GM19467 (cell line): ENCODE measurements at regions not wholly inside any gene's neighbourhood (a gene's known extent, or its start where the extent isn't known, plus 50 kb on each side); places are given as distances from the start of the nearest gene placed in this dataset.

Experiments used
- ATAC-seq: cut with Tn5 transposase; IDR thresholded peaks from one replicate; pipeline ENCODE4 v1.9.1; 2021; ENCODE audit warnings: mild to moderate bottlenecking, moderate library complexity; ENCODE audit not compliant: unreplicated experiment

DNA sequence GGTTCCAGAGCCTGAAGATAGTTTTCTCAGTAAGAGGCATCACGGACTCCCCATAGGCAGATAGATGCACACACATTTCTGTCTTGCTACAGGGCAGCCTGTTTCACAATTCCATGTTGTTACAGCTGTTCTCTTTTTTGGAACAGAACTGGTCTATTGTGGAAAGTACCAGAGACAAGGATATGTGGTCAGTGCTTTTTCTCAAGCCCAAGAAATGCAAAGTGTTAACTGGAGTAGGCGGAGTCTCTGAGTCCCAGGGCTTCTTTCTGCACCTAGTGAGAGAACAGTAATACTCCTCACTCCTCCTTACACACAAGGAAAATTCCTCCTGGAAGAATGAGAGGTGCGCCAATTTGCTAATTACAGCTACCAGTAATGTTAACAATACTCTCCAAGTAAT is 141.6 kb upstream of the ARGLU1 start:
- ATAC-seq: no peak

DNA sequence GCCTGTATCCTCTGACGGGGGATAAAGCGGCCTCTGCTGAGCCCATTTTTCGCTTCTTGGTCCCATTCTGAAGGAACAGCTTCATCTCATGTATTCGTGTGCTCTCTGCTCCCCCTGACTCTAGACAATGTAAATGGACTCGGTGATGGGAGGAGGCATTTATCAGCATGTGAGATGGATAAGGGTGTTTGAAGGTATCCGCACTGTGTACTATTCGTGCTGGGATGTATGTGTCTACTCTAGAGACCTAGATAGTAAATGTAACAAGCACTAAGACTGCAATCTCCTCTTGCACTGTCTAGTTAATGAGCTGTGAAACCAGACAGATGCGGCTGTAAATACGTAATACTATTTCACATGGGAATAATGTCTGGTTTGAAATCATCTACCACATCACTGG is 134.6 kb upstream of the ARGLU1 start:
- ATAC-seq: no peak

DNA sequence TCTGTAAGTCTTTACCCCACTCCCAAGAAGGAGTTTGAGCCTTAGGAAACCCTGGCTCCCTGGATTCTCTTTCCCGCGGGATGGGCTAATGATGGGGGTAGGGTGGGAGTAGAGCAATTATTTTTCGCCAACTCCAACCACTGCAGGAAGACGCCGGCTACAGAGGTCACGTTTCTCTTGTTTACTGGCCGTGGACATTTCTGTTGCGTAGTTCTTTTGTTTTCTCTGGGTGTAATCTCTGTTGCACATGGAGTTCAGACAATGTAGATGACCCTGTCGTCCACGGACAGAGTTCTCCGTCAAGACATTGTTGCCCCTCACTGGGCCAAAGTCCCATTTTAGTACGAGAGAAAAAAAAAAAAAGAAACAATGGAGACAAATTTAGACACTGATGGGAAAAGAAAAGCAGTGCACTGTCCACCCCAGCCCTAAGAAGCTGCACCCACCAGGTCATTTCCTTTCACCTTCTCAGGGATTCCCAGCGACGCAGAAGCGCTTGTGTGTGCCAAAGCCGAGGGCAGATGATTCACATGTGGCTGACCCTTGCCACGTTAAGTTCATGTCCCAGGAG is 133.9 kb upstream of the ARGLU1 start:
- no peak for ATAC-seq

DNA sequence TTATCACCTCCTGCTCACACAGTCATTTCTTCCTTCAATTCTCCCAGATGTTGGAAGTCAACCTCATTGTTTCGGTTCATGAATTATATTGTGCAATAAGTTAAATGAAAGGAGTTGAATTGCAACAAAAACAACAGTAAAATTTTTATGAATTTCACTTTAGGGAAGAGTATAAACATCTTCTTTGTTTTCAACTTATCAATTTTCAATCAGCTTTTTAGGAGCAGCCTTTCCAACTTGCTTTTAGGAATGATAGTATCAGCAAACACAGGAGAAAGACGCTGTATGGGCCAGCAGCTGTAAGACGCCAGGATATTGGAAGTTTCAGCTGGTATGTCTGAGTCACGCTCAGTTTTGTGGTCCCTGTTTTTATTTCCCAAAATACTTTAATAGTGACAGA is 132.5 kb upstream of the ARGLU1 start:
- ATAC-seq: no peak

DNA sequence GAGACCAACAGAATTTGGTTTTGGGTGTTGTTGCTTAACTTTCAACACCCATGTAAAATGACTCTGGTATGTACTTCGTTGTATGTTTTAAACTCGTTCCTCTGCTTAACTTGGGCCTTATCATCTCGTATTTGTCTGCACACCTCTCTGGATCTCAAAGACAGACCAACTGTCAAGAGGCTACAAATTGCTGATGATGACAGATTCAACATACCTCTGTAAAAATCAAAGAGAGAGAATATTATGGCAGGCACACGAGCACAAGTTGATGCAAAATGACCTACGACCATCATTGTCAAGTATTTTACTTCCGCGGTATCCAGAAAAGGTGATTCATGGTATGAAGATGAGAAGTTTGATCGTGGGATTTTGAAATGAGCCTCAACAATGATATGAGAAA is 132.1 kb upstream of the ARGLU1 start:
- no peak for ATAC-seq

DNA sequence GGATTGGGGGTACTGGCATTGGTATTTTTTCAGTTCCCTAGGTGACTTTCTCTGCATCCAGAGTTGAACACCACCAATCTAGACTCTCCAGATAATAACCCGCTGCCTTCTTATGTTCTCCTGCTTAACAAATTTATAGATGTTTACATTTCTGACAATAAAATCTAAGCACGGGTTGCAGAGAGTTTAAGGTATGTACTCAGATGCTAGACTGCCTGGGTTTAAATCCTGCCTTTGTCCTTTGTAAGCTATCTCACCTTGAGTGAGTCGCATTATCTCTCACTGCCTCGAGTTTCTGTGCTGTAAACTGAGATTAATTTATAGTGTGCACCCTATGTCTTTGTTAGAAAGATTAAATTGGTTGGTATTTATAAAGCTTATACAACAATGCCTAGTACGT is 131.4 kb upstream of the ARGLU1 start:
- ATAC-seq: no peak

DNA sequence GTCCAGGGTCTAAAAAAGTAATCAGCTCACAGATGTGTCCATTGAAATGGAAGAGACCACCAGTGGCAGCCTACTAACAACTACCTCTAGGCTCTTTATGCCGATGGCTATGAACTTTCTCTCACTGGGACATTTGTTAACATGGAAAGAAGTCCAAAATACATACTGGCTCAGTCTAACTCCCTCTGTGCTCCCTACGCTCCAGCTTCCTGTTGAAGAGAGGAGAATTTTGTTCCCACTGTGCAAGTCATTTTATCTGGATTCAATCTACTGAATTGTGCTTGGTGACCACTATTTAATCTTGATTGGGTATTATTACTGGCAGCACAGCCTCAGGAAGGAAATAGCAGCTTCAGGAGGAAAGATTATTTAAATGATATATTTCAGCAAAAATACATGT is 128.8 kb upstream of the ARGLU1 start:
- ATAC-seq: no peak

DNA sequence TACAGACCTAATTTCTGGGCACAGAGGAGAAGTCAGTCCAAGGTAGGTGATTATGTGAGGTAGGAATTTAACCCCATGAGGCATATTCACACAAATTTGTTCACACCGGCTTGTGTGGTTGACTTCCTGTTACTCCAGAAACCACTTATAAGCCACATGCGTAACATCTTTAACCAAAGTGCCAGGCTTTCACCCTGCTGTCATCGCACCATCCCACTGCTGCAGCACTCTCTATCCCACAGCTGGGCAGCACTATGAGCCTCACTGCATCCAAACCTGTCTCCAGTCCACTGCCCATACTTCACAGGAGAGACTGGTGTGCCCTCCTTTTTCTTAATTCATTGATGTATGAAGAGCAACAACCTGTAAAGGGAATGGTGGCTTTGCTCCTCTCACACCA is 128.2 kb upstream of the ARGLU1 start:
- ATAC-seq: no peak

DNA sequence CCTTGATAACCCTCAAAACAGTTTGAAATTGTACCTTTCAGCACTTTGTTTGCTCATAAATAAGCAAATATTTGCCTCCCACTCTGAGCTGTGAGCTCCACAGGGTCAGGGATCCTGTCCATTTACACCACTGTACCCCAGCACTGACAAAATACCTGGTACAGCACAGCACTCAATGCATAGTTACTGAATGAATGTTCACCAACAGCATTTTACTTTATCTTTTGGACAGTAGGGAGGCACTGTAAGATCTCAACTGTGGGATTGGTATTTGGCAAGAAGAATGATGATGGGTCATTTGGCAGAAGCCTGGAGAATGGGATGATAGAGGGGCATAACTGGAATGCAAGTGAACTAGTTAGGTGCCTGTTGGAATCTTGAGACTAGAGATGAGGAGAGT is 127.2 kb upstream of the ARGLU1 start:
- no peak for ATAC-seq

DNA sequence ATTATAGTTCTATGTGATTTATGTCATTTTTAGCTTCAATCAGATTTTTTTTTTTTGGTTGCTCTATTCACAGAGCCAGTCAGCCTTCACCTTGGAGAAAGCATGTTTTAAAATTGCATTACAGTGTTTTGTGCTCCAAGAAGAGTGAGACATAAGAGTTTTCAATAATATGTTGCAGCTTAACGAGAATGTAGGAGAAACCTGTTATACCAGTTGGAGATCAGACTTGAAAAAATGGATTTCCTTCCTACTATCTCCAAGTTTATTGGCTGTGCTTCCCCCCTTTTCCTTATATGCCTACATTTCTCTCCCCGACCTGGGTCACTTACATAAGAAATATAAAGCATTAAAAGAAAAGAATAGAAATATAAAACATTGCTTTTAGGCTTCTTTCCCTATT is 123.9 kb upstream of the ARGLU1 start:
- no peak for ATAC-seq

DNA sequence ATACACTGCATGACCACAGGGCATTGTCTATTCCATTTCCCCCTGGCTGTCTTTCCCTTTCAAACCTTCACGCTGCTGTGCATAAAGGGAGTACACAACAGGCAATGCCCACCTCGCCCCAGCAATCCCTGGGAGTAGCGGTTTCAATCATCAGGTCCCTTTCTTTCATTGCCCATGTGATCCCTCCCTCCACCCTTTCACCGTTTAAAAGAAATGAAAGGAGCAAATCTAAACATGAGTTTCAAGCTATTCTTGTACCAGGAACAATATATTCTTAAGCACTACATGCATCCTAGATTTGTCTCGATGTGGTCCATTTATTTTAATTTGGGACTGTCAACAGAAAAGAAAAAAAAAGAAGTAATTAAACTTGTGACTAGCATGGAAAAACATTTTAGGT is 123.4 kb upstream of the ARGLU1 start:
- no peak for ATAC-seq

DNA sequence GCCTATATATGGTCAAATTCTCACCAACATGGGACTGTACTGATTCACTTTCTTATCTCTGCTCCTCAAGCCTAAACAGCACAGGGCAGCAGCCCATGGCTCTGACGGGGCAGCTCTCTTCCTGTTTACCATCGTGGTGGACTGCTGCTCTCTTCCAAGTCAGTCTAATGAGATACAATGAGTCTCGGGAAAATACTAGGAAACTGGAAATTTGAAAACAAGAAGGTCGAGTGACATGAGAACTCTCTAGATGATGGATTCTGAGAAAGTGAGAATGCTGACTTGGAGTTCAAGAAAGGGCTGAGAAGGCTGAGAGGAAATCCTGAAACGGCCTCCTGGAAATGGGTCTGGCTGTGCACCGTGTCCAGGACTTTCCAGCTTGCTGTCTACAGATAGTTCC is 122.8 kb upstream of the ARGLU1 start:
- ATAC-seq: no peak

DNA sequence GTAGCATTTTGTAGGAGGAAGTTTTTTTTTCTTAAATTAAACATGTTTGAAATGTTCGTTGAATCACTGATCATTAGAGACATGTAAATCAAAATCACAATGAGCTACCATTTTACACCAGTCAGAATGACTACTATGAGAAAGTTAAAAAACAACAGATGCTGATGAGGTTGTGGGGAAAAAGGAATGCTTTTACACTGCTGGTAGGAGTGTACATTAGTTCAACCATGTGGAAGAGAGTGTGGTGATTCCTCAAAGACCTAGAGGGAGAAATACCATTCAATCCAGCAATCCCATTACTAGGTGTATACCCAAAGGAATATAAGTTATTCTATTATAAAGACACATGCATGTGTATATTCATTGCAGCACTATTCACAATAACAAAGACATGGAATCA is 122.0 kb upstream of the ARGLU1 start:
- ATAC-seq: no peak

DNA sequence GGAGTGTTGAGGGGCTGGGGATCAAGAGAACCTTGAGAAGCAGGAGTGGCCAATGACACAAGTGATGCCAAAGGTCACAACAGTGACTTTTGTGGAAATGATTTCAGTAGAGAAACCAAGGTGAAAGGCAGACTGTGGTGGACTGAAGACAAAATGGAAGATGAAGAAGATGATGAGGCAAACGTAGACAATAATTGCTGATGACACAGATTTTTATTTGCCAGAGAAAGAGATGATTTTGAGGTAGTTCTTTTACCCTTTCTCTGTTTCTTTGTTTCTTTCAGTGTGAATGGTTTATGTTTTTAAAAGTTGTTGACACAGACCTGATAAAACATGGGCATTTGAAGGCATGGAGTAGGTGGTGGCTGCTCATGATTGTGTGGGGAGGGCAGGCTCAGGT is 121.0 kb upstream of the ARGLU1 start:
- no peak for ATAC-seq

DNA sequence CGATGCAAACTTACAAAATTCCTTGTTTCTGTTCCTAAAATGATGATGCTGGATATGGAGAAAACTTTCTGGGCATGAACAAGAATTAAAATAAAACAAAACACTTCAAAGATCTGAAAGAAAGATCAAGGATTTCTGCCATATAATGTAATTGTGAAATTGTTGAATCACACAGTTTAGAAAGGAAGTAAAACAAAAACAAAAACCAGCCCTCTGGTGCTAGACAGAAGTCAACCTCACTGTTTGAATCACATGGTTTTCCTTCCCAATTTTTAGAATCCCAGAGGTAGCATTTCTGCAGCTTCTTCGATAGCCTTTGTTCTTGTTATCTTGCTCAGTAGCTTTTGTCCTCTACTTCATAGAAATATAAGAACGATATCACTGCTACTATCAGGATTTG is 118.2 kb upstream of the ARGLU1 start:
- ATAC-seq: no peak

DNA sequence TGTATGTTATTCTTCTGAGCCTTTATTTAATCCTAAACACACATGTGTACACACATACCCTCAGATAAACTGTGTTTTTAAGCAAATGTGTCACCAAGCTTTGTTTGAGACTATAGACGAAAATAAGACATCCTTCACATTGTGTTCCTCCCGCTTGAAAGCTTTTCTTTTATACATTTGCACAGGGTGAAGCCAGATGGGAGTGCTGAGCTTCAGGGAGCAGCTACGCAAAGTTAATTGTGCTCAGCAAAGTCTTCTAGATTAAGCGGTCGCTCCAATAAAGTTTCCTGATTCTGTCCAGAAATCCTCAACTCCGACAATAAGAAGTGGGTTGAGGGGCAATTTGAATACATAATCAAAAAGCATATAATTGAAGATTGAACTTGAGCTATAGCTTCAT is 117.2 kb upstream of the ARGLU1 start:
- no peak for ATAC-seq

DNA sequence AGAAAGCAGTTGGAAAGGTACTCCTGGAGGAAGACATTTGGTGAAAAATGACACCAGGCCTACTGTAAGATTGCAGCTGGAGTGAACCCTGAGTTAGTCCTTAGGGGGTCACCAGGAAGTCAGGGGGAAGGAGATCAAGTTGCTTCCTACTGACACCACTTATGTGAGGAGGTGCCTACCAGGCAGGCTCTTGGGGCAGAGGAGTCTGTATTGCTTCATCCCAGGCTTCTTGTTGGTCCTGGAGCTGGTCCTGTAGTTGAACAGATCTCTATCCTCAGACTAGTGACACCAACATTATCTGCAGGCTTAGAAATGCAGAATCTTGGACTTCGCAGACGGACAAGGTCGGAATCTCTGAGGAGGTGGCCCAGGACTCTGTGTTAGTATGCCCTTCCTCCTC is 116.0 kb upstream of the ARGLU1 start:
- no peak for ATAC-seq

DNA sequence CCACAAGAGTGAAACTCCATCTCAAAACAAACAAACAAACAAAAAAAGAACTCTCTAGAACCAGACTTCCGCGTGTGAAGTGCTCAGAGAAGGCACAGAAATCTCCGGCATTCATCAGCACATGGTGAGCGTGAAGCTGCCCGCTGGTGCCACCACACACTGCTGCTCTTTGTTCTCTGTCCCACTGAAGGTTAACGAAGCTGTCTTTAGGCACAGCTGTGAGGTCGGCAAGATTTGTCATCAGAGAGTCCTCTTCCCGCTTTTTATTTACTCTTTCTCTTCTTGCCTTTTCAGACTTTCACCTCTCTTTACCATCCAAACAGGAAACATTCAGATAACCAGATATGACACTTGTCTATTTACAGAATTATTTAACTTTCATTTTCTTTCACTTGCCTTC is 115.2 kb upstream of the ARGLU1 start:
- ATAC-seq: no peak

DNA sequence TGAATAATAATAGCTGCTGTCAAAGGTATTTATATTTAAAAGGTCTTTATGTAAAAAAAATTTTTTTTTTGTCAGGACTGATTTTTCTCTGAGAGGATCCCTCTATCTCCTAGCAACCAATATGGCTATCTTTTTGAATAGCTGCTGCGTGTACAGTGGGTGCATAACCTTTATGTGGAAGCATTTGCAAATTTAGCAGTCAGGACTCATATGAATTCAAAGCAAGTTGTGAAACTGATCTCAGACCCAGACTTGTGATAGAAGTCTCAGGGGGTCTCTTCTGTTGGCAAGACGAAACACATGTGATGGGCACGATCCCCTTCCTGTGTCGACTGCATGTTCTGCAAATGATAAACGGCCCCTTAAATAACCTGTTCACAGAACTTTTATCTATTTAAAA is 114.1 kb upstream of the ARGLU1 start:
- no peak for ATAC-seq

DNA sequence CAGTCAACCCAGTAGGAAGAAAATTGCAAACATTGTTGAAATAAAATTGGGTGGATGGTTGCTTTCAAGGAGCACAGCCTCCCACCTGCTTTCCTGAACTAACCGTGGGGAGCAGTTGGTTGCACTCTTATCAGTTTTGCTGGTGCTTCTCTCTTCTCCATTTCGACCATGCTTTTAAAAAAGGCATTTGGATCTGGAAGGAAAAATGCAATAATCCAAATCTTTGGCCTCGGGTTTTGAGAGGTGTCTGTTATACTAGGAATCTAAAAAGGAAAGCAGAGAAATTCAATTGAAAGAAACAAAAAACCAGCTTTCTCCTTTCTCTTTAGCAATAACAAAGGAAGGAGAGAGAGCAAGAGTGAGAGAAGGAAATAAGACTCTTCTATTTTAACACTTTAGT is 113.6 kb upstream of the ARGLU1 start:
- no peak for ATAC-seq

DNA sequence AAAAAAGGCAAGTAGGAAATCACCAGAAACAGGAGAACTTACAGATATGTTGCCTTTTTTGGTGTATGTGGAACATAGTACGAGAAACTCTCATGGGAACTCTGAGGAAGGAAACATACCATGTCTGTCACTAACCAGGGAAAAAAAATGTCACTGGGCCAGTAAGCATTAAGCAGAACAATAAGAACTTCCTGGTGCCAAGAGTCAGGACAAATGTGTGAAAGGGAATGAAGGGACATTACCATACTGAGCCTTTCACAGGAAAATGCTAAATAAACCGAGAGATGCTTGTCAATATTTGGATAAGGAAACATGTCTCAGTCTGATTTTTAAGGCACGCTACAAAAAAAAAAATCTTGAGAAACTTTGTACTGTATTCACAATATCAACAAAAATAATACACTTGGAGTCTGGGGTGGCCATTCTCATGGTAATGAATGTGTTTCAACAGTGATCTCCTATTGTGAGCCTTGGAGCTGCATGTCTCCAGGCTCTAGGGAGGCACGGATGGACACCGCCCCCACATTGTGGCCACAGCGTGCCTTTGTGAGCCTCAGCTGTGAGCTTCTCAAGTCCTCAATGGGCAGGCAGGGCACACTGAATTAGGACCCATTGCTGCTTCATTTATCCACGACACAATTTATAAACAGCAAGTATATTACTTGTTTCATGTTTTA is 113.0 kb upstream of the ARGLU1 start:
- no peak for ATAC-seq

DNA sequence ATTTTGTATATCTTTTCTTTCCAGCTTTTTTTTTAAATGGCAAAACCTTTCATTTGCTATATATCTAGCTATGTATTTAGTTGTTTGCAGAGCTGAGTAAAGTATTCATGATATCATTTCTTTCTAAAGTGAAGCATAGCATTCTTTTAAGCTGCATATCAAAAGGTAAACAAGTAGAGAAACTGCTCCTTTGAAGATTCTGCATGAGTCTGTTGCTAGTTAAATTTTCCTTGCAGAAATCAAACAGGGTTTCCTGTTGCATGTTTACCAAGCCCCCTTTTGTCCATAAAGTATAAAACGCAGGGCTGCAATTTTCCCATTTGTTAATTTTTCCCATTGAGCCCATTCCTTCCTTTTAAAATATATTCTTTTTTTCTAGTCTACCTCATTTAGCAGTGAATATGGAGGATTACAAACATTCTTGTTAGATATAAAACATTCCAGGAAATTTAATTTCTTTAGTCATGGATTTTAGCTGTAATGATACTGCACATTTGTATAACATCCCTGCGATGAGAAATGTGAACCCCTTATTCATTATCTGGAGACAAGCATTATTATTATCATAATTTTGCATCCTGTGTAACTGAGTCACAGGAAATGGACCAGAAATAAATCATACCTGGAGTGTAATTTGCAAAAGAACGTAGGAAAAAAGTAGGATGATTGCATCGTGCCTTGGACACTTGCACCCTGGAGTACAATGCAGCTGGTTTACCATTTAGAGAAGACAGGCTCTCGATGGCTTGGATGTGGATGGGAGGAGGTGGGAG is 110.9 kb upstream of the ARGLU1 start:
- no peak for ATAC-seq

DNA sequence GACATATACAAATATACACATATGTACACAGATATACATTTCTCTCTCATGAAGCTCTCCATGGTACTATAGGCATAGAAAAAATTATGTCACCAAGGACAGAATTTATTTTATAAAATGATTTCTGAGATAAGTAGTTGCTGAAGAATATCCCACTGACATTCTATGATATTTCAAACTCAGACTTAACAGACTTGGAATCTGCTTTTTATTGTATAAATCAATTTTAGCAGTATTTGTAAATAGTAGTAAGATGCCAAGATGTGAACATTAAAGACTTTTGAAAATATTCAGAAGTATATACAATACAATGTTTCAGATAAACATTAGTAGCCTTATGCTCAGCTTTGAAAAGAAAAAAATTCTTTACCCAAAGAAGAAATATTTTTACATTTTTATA is 107.4 kb upstream of the ARGLU1 start:
- no peak for ATAC-seq
